Tibial nerve (tissue), 4 donors: ENCODE measurements at regions not wholly inside any gene's neighbourhood (a gene's known extent, or its start where the extent isn't known, plus 50 kb on each side); places are given as distances from the start of the nearest gene placed in this dataset.

Source experiments
- EP300 ChIP-seq, 2 donors: sonication (generic); formaldehyde crosslinking; IDR thresholded peaks; one replicate each; pipeline ENCODE4 v1.6.1; 2017; ENCODE audit warnings: antibody characterized with exemption in 2 of 2, mild to moderate bottlenecking in 1 of 2
- POLR2A ChIP-seq, 2 donors: fragments of 450-650 bp; IDR thresholded peaks; one replicate each; pipeline ENCODE4 v1.6.1; 2017; ENCODE audit warnings: antibody characterized with exemption in 2 of 2, mild to moderate bottlenecking in 2 of 2, moderate library complexity in 2 of 2
- TF ChIP-seq, protein P1 (sequence below), 5 experiments: fragments of 200-600 bp in 3 of 5; fragments of 450-650 bp in 2 of 5; sonication (generic) in 3 of 5; IDR thresholded peaks; one replicate each; pipeline ENCODE4 v1.5.1; 2016 to 2019; ENCODE audit warnings: antibody characterized with exemption in 5 of 5, mild to moderate bottlenecking in 3 of 5, moderate library complexity in 2 of 5

DNA sequence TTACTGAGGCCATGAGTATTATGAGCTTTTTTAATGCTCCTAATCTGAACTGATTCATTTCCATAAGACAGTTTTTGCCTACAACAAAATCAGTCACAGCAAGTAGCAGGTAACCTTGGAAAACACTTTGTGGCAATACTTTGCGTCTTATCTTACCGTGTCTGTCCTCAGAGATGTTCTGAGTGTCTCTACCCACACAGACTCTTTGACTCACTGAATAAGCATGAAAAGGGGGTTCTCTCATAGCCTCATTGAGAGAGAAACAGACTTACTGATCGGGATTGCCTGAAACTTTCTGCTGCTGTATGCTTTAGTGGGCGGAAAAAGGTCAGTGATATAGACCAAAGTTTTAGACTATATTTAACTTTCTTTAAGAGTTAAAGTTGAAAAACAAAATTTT lies 92.6 kb downstream of the MYL12B start:
- TF ChIP-seq, protein P1, sequence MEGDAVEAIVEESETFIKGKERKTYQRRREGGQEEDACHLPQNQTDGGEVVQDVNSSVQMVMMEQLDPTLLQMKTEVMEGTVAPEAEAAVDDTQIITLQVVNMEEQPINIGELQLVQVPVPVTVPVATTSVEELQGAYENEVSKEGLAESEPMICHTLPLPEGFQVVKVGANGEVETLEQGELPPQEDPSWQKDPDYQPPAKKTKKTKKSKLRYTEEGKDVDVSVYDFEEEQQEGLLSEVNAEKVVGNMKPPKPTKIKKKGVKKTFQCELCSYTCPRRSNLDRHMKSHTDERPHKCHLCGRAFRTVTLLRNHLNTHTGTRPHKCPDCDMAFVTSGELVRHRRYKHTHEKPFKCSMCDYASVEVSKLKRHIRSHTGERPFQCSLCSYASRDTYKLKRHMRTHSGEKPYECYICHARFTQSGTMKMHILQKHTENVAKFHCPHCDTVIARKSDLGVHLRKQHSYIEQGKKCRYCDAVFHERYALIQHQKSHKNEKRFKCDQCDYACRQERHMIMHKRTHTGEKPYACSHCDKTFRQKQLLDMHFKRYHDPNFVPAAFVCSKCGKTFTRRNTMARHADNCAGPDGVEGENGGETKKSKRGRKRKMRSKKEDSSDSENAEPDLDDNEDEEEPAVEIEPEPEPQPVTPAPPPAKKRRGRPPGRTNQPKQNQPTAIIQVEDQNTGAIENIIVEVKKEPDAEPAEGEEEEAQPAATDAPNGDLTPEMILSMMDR (IDR thresholded peaks at IDR 0.05): no peak
- no peak for TF ChIP-seq POLR2A (IDR thresholded peaks at IDR 0.05)
- no peak for TF ChIP-seq EP300 (IDR thresholded peaks at IDR 0.05)
